Activated CD4-positive, alpha-beta T cell treated with anti-CD3 and anti-CD28 coated beads, Interleukin-2, amount 50 U/mL, for 1 hour (primary cell): ENCODE measurements at regions not wholly inside any gene's neighbourhood (a gene's known extent, or its start where the extent isn't known, plus 50 kb on each side); places are given as distances from the start of the nearest gene placed in this dataset.

ENCODE experiments used
- DNase-seq: peaks from one replicate; pipeline ENCODE4 v3.0.0-alpha.2; 2020

GRCh38 chr10:31709028-31709427 is 219.6 kb downstream of the ARHGAP12 start:
- DNase-seq = no peak

GRCh38 chr10:31708474-31708873 is 220.2 kb downstream of the ARHGAP12 start:
- DNase-seq = no peak

GRCh38 chr10:31708046-31708445 is 220.6 kb downstream of the ARHGAP12 start:
- DNase-seq = no peak

GRCh38 chr10:31707093-31708039 is 221.3 kb downstream of the ARHGAP12 start:
- no peak for DNase-seq

GRCh38 chr10:31706464-31707092 is 222.1 kb downstream of the ARHGAP12 start:
- no peak for DNase-seq

GRCh38 chr10:31705136-31705535 is 223.5 kb downstream of the ARHGAP12 start:
- DNase-seq = no peak

GRCh38 chr10:31704195-31704594 is 224.4 kb downstream of the ARHGAP12 start:
- DNase-seq = no peak

- DNase-seq = no peak
These were observed 225.7 kb downstream of the ARHGAP12 start for GRCh38 chr10:31702954-31703353.

- DNase-seq = no peak
These were observed 226.6 kb downstream of the ARHGAP12 start for GRCh38 chr10:31702005-31702404.

- no peak for DNase-seq
These were observed 227.1 kb downstream of the ARHGAP12 start for GRCh38 chr10:31701546-31701945.

GRCh38 chr10:31700181-31700611 is 228.4 kb downstream of the ARHGAP12 start:
- DNase-seq = no peak

GRCh38 chr10:31698181-31698830 is 230.3 kb downstream of the ARHGAP12 start:
- DNase-seq = no peak

- no peak for DNase-seq
These were observed 231.1 kb downstream of the ARHGAP12 start for GRCh38 chr10:31697271-31698180.

- no peak for DNase-seq
These were observed 233.4 kb downstream of the ARHGAP12 start for GRCh38 chr10:31694929-31695837.

- no peak for DNase-seq
These were observed 234.4 kb downstream of the ARHGAP12 start for GRCh38 chr10:31694126-31694685.

- no peak for DNase-seq
These were observed 235.1 kb downstream of the ARHGAP12 start for GRCh38 chr10:31693491-31693890.

GRCh38 chr10:31689233-31689632 is 239.4 kb downstream of the ARHGAP12 start:
- DNase-seq = no peak

- DNase-seq = no peak
These were observed 240.8 kb downstream of the ARHGAP12 start for GRCh38 chr10:31687663-31688482.

- no peak for DNase-seq
These were observed 242.0 kb downstream of the ARHGAP12 start for GRCh38 chr10:31686599-31686998.

- no peak for DNase-seq
These were observed 244.9 kb downstream of the ARHGAP12 start for GRCh38 chr10:31683682-31684081.
